GM12878 (cell line): ENCODE measurements at regions not wholly inside any gene's neighbourhood (a gene's known extent, or its start where the extent isn't known, plus 50 kb on each side); places are given as distances from the start of the nearest gene placed in this dataset.

Experiments
- ATAC-seq: fragments of 200-7000 bp; cut with Tn5 transposase; 3 replicates; pipeline ENCODE4 v1.9.1; 2020; ENCODE audit warnings: mild to moderate bottlenecking, moderate library complexity
- BruUV-seq: library from RNA; stranded (reverse); fragments of 400-500 nt; replicated peaks from 2 replicates; lab custom pipeline; 2021; lab: Mats Ljungman, UMichigan
- CTCF ChIA-PET: fragments of 300-600 bp; sonication (Branson Sonifier 250); formaldehyde crosslinking; extraction: SDS; loops from one replicate; lab custom pipeline; 2021; ENCODE audit warnings: inconsistent platforms; lab: Yijun Ruan, JAX
- POLR2A ChIA-PET: fragments of 350-600 bp; formaldehyde crosslinking; extraction: SDS; loops from one replicate; lab custom pipeline; 2021; ENCODE audit warnings: inconsistent platforms; lab: Charles Lee
- RAD21 ChIA-PET: fragments of 300-600 bp; sonication (Branson Sonifier 250); formaldehyde crosslinking; loops from one replicate; lab custom pipeline; 2023; ENCODE audit warnings: antibody characterized with exemption; ENCODE audit not compliant: unreplicated experiment; lab: Charles Lee
- SMC1A ChIA-PET: fragments of 300-600 bp; sonication (Branson Sonifier 250); formaldehyde crosslinking; loops from one replicate; lab custom pipeline; 2023; ENCODE audit not compliant: unreplicated experiment, uncharacterized antibody; lab: Charles Lee
- DNase-seq: peaks from one replicate; pipeline ENCODE4 v3.0.0-alpha.2; 2011; ENCODE audit warnings: low read depth, low spot score
- FAIRE-seq: peaks from 3 replicates; lab custom pipeline; 2011; peaks lifted over from hg19 to GRCh38; lab: Jason Lieb, UNC
- H2AFZ ChIP-seq: 2 replicates; pipeline ENCODE4 v1.6.0; 2011; ENCODE audit warnings: low read depth, low read length, control low read depth; ENCODE audit not compliant: control insufficient read depth
- H3K27ac ChIP-seq: 2 replicates; pipeline ENCODE4 v1.5.1; 2011; ENCODE audit warnings: control low read depth; ENCODE audit not compliant: control insufficient read depth, insufficient read depth
- H3K27me3 ChIP-seq, 2 experiments: replicated peaks in 1 of 2; 2 replicates each; pipeline versions ENCODE4 v1.6.0 to v1.6.1; 2011; ENCODE audit warnings: low read length in 1 of 2; ENCODE audit not compliant: control insufficient read depth in 2 of 2, insufficient read depth in 2 of 2
- H3K36me3 ChIP-seq, 2 experiments: 2 replicates each; pipeline ENCODE4 v1.5.1; 2011; ENCODE audit warnings: low read length in 1 of 2; ENCODE audit not compliant: control insufficient read depth in 2 of 2, insufficient read depth in 2 of 2
- H3K4me1 ChIP-seq: 2 replicates; pipeline ENCODE4 v1.6.1; 2011; ENCODE audit warnings: mild to moderate bottlenecking, low read length, moderate library complexity, mixed read lengths; ENCODE audit not compliant: control insufficient read depth, insufficient read depth
- H3K4me2 ChIP-seq: 2 replicates; pipeline ENCODE4 v1.6.0; 2011; ENCODE audit warnings: control low read depth; ENCODE audit not compliant: control insufficient read depth, insufficient read depth
- H3K4me3 ChIP-seq: fragments of 200-600 bp; sonication (generic); 2 replicates; pipeline ENCODE4 v1.5.1; 2016
- H3K79me2 ChIP-seq: 2 replicates; pipeline ENCODE4 v1.6.0; 2011; ENCODE audit warnings: low read length; ENCODE audit not compliant: control insufficient read depth, insufficient read depth
- H3K9ac ChIP-seq: 2 replicates; pipeline ENCODE4 v1.8.0; 2011; ENCODE audit warnings: low read length, control low read depth, mixed read lengths; ENCODE audit not compliant: control insufficient read depth, insufficient read depth
- H3K9me3 ChIP-seq: replicated peaks from 3 replicates; pipeline ENCODE4 v1.5.1; 2011; ENCODE audit warnings: mild to moderate bottlenecking, low read length; ENCODE audit not compliant: control insufficient read depth, insufficient read depth
- H4K20me1 ChIP-seq: 2 replicates; pipeline ENCODE4 v1.6.0; 2011; ENCODE audit not compliant: control insufficient read depth, insufficient read depth
- CBFB ChIP-seq: IDR thresholded peaks from 2 replicates; pipeline ENCODE4 v1.6.1; 2016; ENCODE audit warnings: antibody characterized with exemption, low read depth
- CREM ChIP-seq: IDR thresholded peaks from 2 replicates; pipeline ENCODE4 v1.6.1; 2014; ENCODE audit warnings: antibody characterized with exemption, low read depth
- MTA3 ChIP-seq: IDR thresholded peaks from 2 replicates; pipeline ENCODE4 v1.6.1; 2012; ENCODE audit warnings: low read length, inconsistent platforms, borderline replicate concordance
- NFXL1 ChIP-seq: fragments of 450-650 bp; IDR thresholded peaks from 2 replicates; pipeline ENCODE4 v1.6.1; 2017; ENCODE audit warnings: antibody characterized with exemption, mild to moderate bottlenecking, borderline replicate concordance
- SMAD1 ChIP-seq: fragments of 450-650 bp; IDR thresholded peaks from 2 replicates; pipeline ENCODE4 v1.6.1; 2018; ENCODE audit warnings: mild to moderate bottlenecking, low read depth; ENCODE audit not compliant: partially characterized antibody
- SMAD5 ChIP-seq: IDR thresholded peaks from 2 replicates; pipeline ENCODE4 v1.6.1; 2016; ENCODE audit warnings: antibody characterized with exemption, low read depth
- STAT1 ChIP-seq: fragments of 450-650 bp; conservative IDR thresholded peaks from 2 replicates; pipeline ENCODE4 v1.6.1; 2014; ENCODE audit warnings: antibody characterized with exemption, mild to moderate bottlenecking
- WRNIP1 ChIP-seq: IDR thresholded peaks from 2 replicates; pipeline ENCODE4 v1.6.1; 2011; ENCODE audit warnings: low read depth, low read length, improper control_type of control experiment, borderline replicate concordance
- WGBS: methylation state at CpG from one replicate; pipeline ENCODE4 v1.1.6; 2016; ENCODE audit warnings: low lambda C conversion rate; ENCODE audit not compliant: insufficient replicate concordance, insufficient coverage; ENCODE audit errors: missing lambda C conversion rate; 5-methylcytosine and 5-hydroxymethylcytosine counted together
- in situ Hi-C: fragments of 300-500 bp; cut with MboI; formaldehyde crosslinking; loops from 9 replicates; pipeline ENCODE4 v1.14.3; 2018; ENCODE audit warnings: mixed read lengths
- intact Hi-C: fragments of 100-400 bp; cut with micrococcal nuclease; formaldehyde crosslinking; loops from one replicate; pipeline ENCODE4 v1.14.2; 2022; ENCODE audit not compliant: unreplicated experiment
- TF ChIP-seq, protein P1 (sequence below): fragments of 450-650 bp; IDR thresholded peaks from 2 replicates; pipeline ENCODE4 v1.6.1; 2016; ENCODE audit warnings: mild to moderate bottlenecking, moderate library complexity, borderline replicate concordance
- TF ChIP-seq, protein P2 (sequence below): fragments of 450-650 bp; IDR thresholded peaks from 2 replicates; pipeline ENCODE4 v1.6.1; 2017; ENCODE audit warnings: antibody characterized with exemption, mild to moderate bottlenecking, moderate library complexity
- TF ChIP-seq, protein P3 (sequence below): fragments of 450-650 bp; formaldehyde crosslinking; IDR thresholded peaks from 2 replicates; pipeline ENCODE4 v1.5.0; 2022; ENCODE audit warnings: mild to moderate bottlenecking, missing genetic modification characterization

DNA sequence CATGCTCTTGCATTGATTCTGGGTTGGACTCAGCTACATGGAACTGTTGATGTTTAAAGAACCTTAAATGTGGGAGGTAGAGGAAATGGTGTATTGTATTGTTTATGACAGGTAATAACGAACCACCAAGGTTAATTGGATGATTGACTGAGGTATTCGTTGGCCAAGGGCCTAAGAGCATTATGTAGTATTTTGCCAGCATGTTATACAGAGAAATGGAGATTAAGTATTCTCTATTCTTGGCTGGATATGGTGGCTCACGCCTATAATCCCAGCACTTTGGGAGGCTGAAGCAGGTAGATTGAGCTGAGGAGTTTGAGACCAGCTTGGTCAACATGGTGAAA lies 59.0 kb upstream of the CDK20 start (continued):
- TF ChIP-seq, protein P1, sequence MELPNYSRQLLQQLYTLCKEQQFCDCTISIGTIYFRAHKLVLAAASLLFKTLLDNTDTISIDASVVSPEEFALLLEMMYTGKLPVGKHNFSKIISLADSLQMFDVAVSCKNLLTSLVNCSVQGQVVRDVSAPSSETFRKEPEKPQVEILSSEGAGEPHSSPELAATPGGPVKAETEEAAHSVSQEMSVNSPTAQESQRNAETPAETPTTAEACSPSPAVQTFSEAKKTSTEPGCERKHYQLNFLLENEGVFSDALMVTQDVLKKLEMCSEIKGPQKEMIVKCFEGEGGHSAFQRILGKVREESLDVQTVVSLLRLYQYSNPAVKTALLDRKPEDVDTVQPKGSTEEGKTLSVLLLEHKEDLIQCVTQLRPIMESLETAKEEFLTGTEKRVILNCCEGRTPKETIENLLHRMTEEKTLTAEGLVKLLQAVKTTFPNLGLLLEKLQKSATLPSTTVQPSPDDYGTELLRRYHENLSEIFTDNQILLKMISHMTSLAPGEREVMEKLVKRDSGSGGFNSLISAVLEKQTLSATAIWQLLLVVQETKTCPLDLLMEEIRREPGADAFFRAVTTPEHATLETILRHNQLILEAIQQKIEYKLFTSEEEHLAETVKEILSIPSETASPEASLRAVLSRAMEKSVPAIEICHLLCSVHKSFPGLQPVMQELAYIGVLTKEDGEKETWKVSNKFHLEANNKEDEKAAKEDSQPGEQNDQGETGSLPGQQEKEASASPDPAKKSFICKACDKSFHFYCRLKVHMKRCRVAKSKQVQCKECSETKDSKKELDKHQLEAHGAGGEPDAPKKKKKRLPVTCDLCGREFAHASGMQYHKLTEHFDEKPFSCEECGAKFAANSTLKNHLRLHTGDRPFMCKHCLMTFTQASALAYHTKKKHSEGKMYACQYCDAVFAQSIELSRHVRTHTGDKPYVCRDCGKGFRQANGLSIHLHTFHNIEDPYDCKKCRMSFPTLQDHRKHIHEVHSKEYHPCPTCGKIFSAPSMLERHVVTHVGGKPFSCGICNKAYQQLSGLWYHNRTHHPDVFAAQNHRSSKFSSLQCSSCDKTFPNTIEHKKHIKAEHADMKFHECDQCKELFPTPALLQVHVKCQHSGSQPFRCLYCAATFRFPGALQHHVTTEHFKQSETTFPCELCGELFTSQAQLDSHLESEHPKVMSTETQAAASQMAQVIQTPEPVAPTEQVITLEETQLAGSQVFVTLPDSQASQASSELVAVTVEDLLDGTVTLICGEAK, result no peak
- TF ChIP-seq, protein P2, sequence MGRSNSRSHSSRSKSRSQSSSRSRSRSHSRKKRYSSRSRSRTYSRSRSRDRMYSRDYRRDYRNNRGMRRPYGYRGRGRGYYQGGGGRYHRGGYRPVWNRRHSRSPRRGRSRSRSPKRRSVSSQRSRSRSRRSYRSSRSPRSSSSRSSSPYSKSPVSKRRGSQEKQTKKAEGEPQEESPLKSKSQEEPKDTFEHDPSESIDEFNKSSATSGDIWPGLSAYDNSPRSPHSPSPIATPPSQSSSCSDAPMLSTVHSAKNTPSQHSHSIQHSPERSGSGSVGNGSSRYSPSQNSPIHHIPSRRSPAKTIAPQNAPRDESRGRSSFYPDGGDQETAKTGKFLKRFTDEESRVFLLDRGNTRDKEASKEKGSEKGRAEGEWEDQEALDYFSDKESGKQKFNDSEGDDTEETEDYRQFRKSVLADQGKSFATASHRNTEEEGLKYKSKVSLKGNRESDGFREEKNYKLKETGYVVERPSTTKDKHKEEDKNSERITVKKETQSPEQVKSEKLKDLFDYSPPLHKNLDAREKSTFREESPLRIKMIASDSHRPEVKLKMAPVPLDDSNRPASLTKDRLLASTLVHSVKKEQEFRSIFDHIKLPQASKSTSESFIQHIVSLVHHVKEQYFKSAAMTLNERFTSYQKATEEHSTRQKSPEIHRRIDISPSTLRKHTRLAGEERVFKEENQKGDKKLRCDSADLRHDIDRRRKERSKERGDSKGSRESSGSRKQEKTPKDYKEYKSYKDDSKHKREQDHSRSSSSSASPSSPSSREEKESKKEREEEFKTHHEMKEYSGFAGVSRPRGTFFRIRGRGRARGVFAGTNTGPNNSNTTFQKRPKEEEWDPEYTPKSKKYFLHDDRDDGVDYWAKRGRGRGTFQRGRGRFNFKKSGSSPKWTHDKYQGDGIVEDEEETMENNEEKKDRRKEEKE, result no peak
- TF ChIP-seq SMAD1 (no peak), SMAD5 (no peak)

DNA sequence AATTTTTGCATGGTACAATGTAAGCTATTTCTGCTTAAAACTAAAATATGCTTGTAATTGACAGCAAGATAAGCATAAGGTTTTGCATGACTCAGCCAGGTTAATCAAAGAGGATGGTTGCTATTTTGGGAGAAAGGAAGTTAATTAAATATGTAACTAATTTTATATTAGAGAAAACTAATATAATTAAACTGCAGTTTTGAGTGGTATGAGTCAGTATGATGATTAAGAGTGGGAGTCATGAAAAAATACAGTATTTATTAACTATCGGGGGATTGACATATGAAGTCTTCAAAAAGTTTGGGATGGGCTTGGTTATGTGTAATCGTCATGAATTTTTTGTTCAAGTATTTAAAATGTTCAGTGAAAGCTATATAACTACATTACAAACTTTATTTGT lies 54.0 kb upstream of the CDK20 start:
- no peaks in the 10 kb centered on the region for H3K4me1 ChIP-seq
- intact Hi-C loops, result no loop called here
- in situ Hi-C loops, result no loop called here
- TF ChIP-seq WRNIP1 (no peak), MTA3 (no peak), STAT1 (no peak), NFXL1 (no peak), SMAD1 (no peak), CBFB (no peak), CREM (no peak)
- TF ChIP-seq, protein P3, sequence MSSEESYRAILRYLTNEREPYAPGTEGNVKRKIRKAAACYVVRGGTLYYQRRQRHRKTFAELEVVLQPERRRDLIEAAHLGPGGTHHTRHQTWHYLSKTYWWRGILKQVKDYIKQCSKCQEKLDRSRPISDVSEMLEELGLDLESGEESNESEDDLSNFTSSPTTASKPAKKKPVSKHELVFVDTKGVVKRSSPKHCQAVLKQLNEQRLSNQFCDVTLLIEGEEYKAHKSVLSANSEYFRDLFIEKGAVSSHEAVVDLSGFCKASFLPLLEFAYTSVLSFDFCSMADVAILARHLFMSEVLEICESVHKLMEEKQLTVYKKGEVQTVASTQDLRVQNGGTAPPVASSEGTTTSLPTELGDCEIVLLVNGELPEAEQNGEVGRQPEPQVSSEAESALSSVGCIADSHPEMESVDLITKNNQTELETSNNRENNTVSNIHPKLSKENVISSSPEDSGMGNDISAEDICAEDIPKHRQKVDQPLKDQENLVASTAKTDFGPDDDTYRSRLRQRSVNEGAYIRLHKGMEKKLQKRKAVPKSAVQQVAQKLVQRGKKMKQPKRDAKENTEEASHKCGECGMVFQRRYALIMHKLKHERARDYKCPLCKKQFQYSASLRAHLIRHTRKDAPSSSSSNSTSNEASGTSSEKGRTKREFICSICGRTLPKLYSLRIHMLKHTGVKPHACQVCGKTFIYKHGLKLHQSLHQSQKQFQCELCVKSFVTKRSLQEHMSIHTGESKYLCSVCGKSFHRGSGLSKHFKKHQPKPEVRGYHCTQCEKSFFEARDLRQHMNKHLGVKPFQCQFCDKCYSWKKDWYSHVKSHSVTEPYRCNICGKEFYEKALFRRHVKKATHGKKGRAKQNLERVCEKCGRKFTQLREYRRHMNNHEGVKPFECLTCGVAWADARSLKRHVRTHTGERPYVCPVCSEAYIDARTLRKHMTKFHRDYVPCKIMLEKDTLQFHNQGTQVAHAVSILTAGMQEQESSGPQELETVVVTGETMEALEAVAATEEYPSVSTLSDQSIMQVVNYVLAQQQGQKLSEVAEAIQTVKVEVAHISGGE (CRISPR knock-in tag), result no peak

More for the DNA sequence above, 54.0 kb upstream of the CDK20 start:
- DNase-seq (no peak), ATAC-seq (no peak), FAIRE-seq (no peak)
- 47% methylated on average over 2 of the region's 2 CpGs for WGBS
- Histone ChIP-seq H3K4me3 (no peak overlapping the region), H3K27ac (no peak overlapping the region), H3K4me2 (no peak overlapping the region), H4K20me1 (no peaks in the 10 kb centered on the region), H3K9me3 (no peaks in the 10 kb centered on the region), H3K27me3 (no peaks in the 10 kb centered on the region), H2AFZ (no peak overlapping the region), H3K79me2 (no peaks in the 10 kb centered on the region), H3K9ac (no peak overlapping the region), H3K36me3 (no peaks in the 10 kb centered on the region)
- no TSS peak for BruUV-seq
- CTCF ChIA-PET, result interaction anchor here (0.6 to 1.2 kb wide), 2 partner anchors 366 to 690 kb away, joined by 3 read pairs; no protein-coding TSS in a partner anchor
- RAD21 ChIA-PET, result no interaction called here
- SMC1A ChIA-PET, result no interaction called here
- POLR2A ChIA-PET, result no interaction called here
